ENCODE measurements at regions not wholly inside any gene's neighbourhood (a gene's known extent, or its start where the extent isn't known, plus 50 kb on each side); places are given as distances from the start of the nearest gene placed in this dataset.

GRCh38 chr2:223460209-223460608 is 142.0 kb downstream of the SCG2 start:
- H3K4me3 ChIP-seq (replicated peaks; ENCODE audit: low read depth, low read length) = no peak overlapping the region
- no peak for TF ChIP-seq CTCF (IDR thresholded peaks at IDR 0.05; ENCODE audit: low read length, missing control alignments)

GRCh38 chr2:223460774-223461211 is 141.4 kb downstream of the SCG2 start:
- peak; percentile 79 for DNase-seq (ENCODE audit: low read depth)
- H3K4me3 ChIP-seq (replicated peaks; ENCODE audit: low read depth, low read length) = no peak overlapping the region
- TF ChIP-seq CTCF (IDR thresholded peaks at IDR 0.05; ENCODE audit: low read length, missing control alignments) = no peak

More at GRCh38 chr2:223460209-223460608, 142.0 kb downstream of the SCG2 start:
- DNase-seq (ENCODE audit: low read depth) = no peak

- TF ChIP-seq CTCF (IDR thresholded peaks at IDR 0.05; ENCODE audit: low read length, missing control alignments) = no peak
- DNase-seq (ENCODE audit: low read depth) = peak; percentile 30
Measured at GRCh38 chr2:223464071-223464470, 138.1 kb downstream of the SCG2 start.

GRCh38 chr2:223465793-223466192 is 136.4 kb downstream of the SCG2 start:
- peak; percentile 99 for DNase-seq (ENCODE audit: low read depth)
- no peak for TF ChIP-seq CTCF (IDR thresholded peaks at IDR 0.05; ENCODE audit: low read length, missing control alignments)

More at GRCh38 chr2:223464071-223464470, 138.1 kb downstream of the SCG2 start:
- H3K4me3 ChIP-seq (replicated peaks; ENCODE audit: low read depth, low read length) = no peak overlapping the region

DNA sequence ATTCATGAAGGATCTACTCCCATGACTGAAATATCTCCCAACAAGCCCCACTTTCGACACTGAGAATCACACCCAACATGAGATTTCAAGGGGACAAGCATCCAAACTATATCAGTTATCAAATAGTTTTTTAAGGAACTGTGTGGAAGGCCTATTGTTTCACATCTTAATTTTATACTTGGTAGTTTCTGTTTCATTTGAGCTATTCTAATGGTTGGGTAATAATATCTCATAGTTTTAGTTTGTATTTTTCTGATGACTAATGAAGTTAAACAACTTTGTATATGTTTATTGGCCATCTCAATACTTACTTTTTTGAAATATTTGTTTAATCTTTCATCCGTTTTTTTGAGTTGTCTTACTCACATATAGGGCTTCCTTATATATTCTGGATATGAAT is 135.0 kb downstream of the SCG2 start:
- DNase-seq (ENCODE audit: low read depth) = no peak
- no peak overlapping the region for H3K4me3 ChIP-seq (replicated peaks; ENCODE audit: low read depth, low read length)
- TF ChIP-seq CTCF (IDR thresholded peaks at IDR 0.05; ENCODE audit: low read length, missing control alignments) = no peak

More at GRCh38 chr2:223465793-223466192, 136.4 kb downstream of the SCG2 start:
- no peak overlapping the region for H3K4me3 ChIP-seq (replicated peaks; ENCODE audit: low read depth, low read length)

- no peak overlapping the region for H3K4me3 ChIP-seq (replicated peaks; ENCODE audit: low read depth, low read length)
- no peak for TF ChIP-seq CTCF (IDR thresholded peaks at IDR 0.05; ENCODE audit: low read length, missing control alignments)
- peak; percentile 76 for DNase-seq (ENCODE audit: low read depth)
Measured at GRCh38 chr2:223469270-223470046, 132.7 kb downstream of the SCG2 start.

DNA sequence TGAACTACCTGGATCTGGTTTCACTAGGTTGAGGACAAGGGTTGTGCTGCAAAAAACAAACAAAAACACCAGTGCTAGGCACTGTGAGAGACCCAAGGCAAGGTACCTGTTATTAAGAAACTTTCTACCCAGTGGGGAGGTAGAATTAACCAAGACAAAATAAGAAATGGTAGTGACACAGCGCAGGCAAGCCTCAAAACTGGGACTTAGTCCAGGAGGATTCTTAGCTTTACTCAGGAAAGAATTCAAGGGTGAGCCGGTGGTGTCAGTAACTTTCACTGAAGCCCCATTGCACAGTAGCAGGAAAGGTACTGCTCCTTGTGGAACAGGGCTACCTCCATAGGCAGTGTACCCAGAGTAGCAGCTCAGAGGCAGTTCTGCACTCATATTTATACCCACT is 131.6 kb downstream of the SCG2 start:
- TF ChIP-seq CTCF (IDR thresholded peaks at IDR 0.05; ENCODE audit: low read length, missing control alignments) = no peak
- DNase-seq (ENCODE audit: low read depth) = no peak
- no peak overlapping the region for H3K4me3 ChIP-seq (replicated peaks; ENCODE audit: low read depth, low read length)
